C4-2B (cell line): ENCODE measurements at regions not wholly inside any gene's neighbourhood (a gene's known extent, or its start where the extent isn't known, plus 50 kb on each side); places are given as distances from the start of the nearest gene placed in this dataset.

ENCODE experiments used
- CTCF ChIP-seq: fragments of 450-650 bp; conservative IDR thresholded peaks from 2 replicates; pipeline ENCODE4 v1.5.1; 2017; ENCODE audit warnings: mild to moderate bottlenecking
- ZFX ChIP-seq: fragments of 450-650 bp; IDR thresholded peaks from 2 replicates; pipeline ENCODE4 v1.6.1; 2017

GRCh38 chr3:43844757-43845156 lies 154.0 kb downstream of the ABHD5 start:
- TF ChIP-seq CTCF (no peak), ZFX (no peak)
